Natural killer cell treated with Interleukin-12 subunit alpha and Interleukin-12 subunit beta and Interleukin-15 and Interleukin-18, amount 100 ng/mL, for 72 hours (primary cell): ENCODE measurements at regions not wholly inside any gene's neighbourhood (a gene's known extent, or its start where the extent isn't known, plus 50 kb on each side); places are given as distances from the start of the nearest gene placed in this dataset.
"Not testable (repeated sequence)": the region's sequence is repeated elsewhere in the genome, so short reads cannot be mapped to it uniquely, and the experiment has no call there.

Experiments used
- ATAC-seq, 2 donors: fragments of 150-1000 bp; cut with Tn5 transposase in 1 of 2; sonication (Bioruptor Pico), chemical (Tn5 transposase) in 1 of 2; 2 replicates each; pipeline ENCODE4 v1.10.0; 2021
- DNase-seq: peaks from one replicate; pipeline ENCODE4 v3.0.0; 2022; ENCODE audit warnings: low spot score
- H3K27ac Mint-ChIP-seq, 2 donors: 1 replicate in 1 of 2; 2 replicates in 1 of 2; pipeline ENCODE4 v1.8.0; 2022; ENCODE audit warnings: mixed read lengths in 2 of 2, mild to moderate bottlenecking in 1 of 2, moderate library complexity in 1 of 2
- H3K27me3 Mint-ChIP-seq, 2 donors: 1 replicate in 1 of 2; 2 replicates in 1 of 2; pipeline ENCODE4 v1.8.0; 2022; ENCODE audit warnings: mixed read lengths in 2 of 2
- H3K36me3 Mint-ChIP-seq: one replicate; pipeline ENCODE4 v1.8.0; 2022; ENCODE audit warnings: mixed read lengths
- H3K4me1 Mint-ChIP-seq, 2 donors: 1 replicate in 1 of 2; 2 replicates in 1 of 2; pipeline ENCODE4 v1.8.0; 2022; ENCODE audit warnings: low read depth in 2 of 2, mixed read lengths in 2 of 2, mild to moderate bottlenecking in 1 of 2
- H3K4me3 Mint-ChIP-seq: one replicate; pipeline ENCODE4 v1.8.0; 2022; ENCODE audit warnings: mixed read lengths
- H3K9me3 Mint-ChIP-seq: 2 replicates; pipeline ENCODE4 v1.8.0; 2022; ENCODE audit warnings: mixed read lengths

DNA sequence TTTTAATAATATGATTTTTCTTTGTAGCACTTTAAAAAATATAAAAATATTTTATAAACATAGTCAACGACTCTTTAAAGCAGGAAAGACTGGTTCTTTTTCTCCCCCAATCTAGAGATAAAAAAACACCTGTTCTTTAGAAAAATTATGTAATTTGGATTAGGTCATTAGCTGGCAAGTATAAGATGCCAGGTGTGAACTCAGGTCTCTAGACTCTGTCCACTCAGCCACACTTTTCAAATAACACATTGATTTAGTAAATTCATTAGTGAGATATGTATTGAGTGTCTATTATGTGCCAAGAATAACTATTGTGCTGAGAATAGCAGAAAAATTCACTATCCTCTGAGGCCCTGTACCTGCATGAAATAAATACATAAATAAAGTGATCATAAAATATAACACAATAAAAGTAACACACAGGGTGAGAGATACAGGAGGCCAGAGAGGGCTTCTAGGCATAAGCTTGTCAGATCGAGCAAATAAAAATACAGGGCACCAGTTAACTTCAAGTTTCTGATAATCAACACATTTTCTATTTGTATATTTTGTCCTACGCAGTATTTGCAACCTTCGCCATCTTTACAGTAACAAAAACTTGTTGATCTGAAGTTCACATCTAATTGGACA lies 867.1 kb upstream of the GBE1 start:
- no peak overlapping the region for H3K27ac Mint-ChIP-seq

DNA sequence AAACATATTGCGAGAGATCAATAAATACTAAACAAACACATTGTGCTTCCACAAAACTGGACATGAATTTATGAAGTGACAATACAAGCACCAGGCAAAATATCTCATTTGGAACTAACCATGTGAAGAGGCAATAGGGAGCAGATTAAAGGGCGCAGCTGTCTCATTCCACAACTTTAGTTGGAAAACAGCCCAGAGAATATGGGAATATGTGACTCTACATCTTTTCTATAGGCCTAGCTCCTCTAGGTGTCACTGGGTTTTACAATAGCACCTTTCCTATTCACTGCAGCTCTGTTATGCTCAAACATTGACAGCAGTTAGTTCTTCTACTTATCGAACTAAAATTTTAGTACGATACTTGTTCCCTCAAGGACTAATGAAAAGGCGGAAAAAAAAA lies 866.3 kb upstream of the GBE1 start:
- H3K36me3 Mint-ChIP-seq: peaks cover 5% of the 10 kb centered on the region
- DNase-seq (no peak), ATAC-seq (no peak)
- peaks cover 18% of the 10 kb centered on the region for H3K9me3 Mint-ChIP-seq
- H3K27me3 Mint-ChIP-seq: no peaks in the 10 kb centered on the region
- no peak overlapping the region for H3K27ac Mint-ChIP-seq
- no peak overlapping the region for H3K4me3 Mint-ChIP-seq
- no peaks in the 10 kb centered on the region for H3K4me1 Mint-ChIP-seq

More for the DNA sequence above, 867.1 kb upstream of the GBE1 start:
- H3K4me1 Mint-ChIP-seq: no peaks in the 10 kb centered on the region
- no peak overlapping the region for H3K4me3 Mint-ChIP-seq
- H3K9me3 Mint-ChIP-seq: peaks cover 15% of the 10 kb centered on the region
- peaks cover 5% of the 10 kb centered on the region for H3K36me3 Mint-ChIP-seq
- no peak for DNase-seq
- no peak for ATAC-seq
- no peaks in the 10 kb centered on the region for H3K27me3 Mint-ChIP-seq

DNA sequence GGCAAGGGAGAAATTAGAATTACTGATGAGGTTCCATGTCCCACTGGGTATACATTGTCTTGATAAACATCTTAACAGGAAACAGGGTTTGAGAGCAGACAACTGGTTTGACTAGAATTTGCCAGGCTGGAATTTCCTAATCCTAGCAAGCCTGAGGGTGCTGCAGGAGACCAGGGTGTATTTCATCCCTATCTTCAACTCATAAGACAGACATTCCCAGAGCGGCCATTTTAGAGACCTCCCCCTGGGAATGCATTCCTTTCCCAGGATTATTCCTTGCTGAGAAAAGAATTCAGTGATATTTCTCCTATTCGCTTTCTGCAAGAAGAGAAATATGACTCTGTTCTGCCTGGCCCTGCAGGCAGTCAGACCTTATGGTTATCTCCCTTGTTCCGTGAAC lies 859.3 kb upstream of the GBE1 start:
- not testable (repeated sequence) for H3K4me3 Mint-ChIP-seq, H3K27ac Mint-ChIP-seq, H3K4me1 Mint-ChIP-seq, DNase-seq, ATAC-seq, H3K27me3 Mint-ChIP-seq
- peaks cover 11% of the 10 kb centered on the region for H3K36me3 Mint-ChIP-seq
- peaks cover 12% of the 10 kb centered on the region for H3K9me3 Mint-ChIP-seq

DNA sequence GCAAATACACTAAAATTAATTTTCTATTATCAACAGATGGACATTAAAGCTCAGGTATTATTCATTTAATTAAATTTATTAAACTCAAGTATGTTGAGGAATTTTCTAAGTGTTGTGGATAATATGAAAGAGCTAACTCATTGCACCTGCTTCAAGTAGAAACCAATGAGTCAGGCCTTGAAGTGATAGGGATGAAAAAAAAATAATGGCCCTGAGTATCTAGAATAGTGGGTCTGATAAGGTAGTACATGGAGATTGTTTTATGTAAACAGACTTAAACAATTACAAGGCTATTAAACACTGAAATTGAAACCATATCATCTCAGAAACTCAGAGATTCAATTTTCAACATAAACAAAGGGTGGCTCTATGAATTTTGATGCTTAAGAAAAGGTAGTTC lies 857.1 kb upstream of the GBE1 start:
- Mint-ChIP-seq H3K9me3 (peaks cover 20% of the 10 kb centered on the region), H3K27me3 (no peaks in the 10 kb centered on the region), H3K36me3 (peaks cover 11% of the 10 kb centered on the region), H3K4me3 (no peak overlapping the region), H3K4me1 (no peaks in the 10 kb centered on the region), H3K27ac (no peak overlapping the region)
- DNase-seq (no peak), ATAC-seq (no peak)

DNA sequence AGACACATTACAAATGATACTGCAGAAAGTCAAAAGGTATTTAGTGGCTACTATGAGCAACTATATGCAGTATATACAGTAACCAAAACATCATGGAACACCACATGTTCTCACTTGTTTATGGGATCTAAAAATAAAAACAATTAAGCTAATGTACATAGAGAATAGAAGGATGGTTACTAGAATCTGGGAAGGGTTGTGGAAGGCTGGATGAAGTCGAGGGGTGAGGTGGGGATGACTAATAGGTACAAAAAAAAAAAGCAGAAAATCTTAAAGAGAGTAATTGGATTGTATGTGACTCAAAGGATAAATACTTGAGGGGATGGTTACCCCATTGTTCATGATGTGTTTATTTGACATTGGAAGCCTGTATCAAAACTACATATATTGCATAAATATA lies 848.8 kb upstream of the GBE1 start:
- peaks cover 29% of the 10 kb centered on the region for H3K9me3 Mint-ChIP-seq
- no peaks in the 10 kb centered on the region for H3K4me1 Mint-ChIP-seq
- H3K27me3 Mint-ChIP-seq: no peaks in the 10 kb centered on the region
- no peak for ATAC-seq
- DNase-seq: no peak
- no peak overlapping the region for H3K4me3 Mint-ChIP-seq
- no peak overlapping the region for H3K27ac Mint-ChIP-seq
- H3K36me3 Mint-ChIP-seq: no peaks in the 10 kb centered on the region

DNA sequence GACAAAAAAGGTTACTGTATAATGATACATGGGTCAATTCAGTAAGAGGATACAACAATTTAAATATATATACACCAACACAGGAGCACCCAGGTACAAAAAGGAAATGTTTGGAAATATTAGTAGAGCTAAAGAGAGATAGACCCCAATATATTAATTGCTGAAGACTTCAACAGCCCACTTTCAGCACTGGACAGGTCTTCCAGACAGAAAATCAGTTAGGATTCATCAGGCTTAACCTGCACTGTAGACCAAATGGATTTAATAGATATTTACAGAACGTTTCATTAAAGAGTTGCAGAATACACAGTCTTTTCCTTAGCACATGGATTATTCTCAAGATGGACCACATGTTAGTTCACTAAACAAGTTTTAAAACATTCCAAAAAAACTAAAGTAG lies 845.9 kb upstream of the GBE1 start:
- H3K9me3 Mint-ChIP-seq: peaks cover 21% of the 10 kb centered on the region
- H3K27me3 Mint-ChIP-seq: no peaks in the 10 kb centered on the region
- ATAC-seq (no peak), DNase-seq (no peak)
- H3K36me3 Mint-ChIP-seq: peaks cover 2% of the 10 kb centered on the region
- H3K27ac Mint-ChIP-seq: no peak overlapping the region
- H3K4me3 Mint-ChIP-seq: no peak overlapping the region
- H3K4me1 Mint-ChIP-seq: no peaks in the 10 kb centered on the region

DNA sequence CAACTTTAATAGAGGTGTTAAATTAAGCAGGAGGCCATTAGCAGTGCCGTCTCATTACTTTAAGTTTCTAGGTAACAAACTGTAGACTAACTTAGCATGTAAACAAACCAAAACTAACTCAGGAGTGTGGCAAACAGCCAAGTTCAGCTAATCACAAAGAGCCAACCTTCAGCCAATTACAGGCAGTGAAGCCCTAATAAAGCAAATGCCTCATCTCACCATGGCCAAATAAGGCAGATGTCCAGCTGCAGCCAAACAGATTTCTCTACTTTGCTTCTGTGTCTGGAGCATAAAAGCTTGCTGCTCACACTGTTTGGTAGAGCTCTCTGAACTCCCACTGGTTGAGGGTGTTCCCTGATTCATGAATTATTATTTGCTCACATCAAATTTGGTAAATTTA lies 835.4 kb upstream of the GBE1 start:
- no peak for ATAC-seq
- Mint-ChIP-seq H3K36me3 (peaks cover 10% of the 10 kb centered on the region), H3K9me3 (peaks cover 17% of the 10 kb centered on the region), H3K27me3 (no peaks in the 10 kb centered on the region), H3K27ac (no peak overlapping the region), H3K4me3 (no peak overlapping the region), H3K4me1 (no peaks in the 10 kb centered on the region)
- no peak for DNase-seq

DNA sequence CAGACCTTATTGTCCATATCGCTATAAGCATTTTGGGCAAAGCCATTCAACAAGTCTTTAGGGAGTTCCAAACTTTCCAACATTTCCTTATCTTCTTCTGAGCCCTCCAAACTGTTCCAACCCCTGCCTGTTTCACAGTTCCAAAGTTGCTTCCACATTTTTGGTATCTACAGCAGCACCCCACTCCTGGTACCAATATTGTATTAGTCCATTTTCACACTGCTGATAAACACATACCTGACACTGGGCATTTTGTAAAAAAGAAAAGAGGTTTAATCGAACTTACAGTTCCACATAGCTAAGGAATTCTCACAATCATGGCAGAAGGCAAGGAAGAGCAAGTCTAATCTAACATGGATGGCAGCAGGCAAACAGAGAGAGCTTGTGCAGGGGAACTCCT lies 834.1 kb upstream of the GBE1 start:
- no peak for DNase-seq
- H3K9me3 Mint-ChIP-seq: peaks cover 20% of the 10 kb centered on the region
- no peak overlapping the region for H3K27ac Mint-ChIP-seq
- ATAC-seq: no peak
- peaks cover 10% of the 10 kb centered on the region for H3K36me3 Mint-ChIP-seq
- no peak overlapping the region for H3K4me3 Mint-ChIP-seq
- no peaks in the 10 kb centered on the region for H3K27me3 Mint-ChIP-seq
- H3K4me1 Mint-ChIP-seq: no peaks in the 10 kb centered on the region

DNA sequence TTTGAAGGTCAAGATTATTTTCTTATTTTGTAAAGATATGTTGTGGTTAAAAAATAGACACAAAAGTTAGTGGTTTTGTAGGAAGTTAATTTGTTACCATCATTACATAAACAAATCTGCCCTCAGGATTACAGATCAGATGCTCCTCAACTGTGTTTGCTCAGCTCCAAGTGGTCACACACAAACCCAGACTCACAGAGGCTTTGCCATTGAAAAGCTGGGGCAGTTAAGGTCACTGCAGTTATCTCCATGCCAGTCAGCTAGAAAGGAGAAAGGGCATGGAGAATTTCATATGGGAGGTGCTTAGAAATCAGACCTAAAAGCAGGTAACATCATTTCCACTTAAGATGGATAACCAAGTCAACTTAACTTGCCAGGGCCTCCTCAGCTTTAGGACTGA lies 825.7 kb upstream of the GBE1 start:
- DNase-seq: no peak
- ATAC-seq: no peak
- H3K36me3 Mint-ChIP-seq: no peaks in the 10 kb centered on the region
- no peaks in the 10 kb centered on the region for H3K4me1 Mint-ChIP-seq
- H3K9me3 Mint-ChIP-seq: peaks cover 7% of the 10 kb centered on the region
- H3K27me3 Mint-ChIP-seq: no peaks in the 10 kb centered on the region
- H3K4me3 Mint-ChIP-seq: no peak overlapping the region
- no peak overlapping the region for H3K27ac Mint-ChIP-seq

DNA sequence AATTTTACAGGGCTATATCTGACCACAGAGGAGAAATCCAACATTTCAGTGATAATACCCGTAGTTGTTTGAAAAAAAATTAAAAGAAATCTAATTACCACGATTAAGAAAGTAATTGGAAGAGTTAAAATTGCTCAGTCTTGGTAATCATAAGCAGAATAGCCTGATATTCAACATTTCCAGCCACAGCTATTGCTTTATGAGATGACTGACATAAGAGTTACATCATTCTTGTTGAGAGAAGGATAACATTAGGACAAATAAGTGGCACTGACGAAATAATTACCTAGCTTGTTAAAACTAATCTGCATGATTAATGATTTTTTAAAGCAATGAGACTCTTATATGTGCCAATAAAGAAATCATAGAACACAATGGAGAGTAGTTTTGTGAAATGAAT lies 825.0 kb upstream of the GBE1 start:
- no peak for DNase-seq
- Mint-ChIP-seq H3K4me1 (no peaks in the 10 kb centered on the region), H3K27ac (no peak overlapping the region), H3K4me3 (no peak overlapping the region), H3K9me3 (no peaks in the 10 kb centered on the region), H3K27me3 (no peaks in the 10 kb centered on the region), H3K36me3 (no peaks in the 10 kb centered on the region)
- ATAC-seq: no peak

DNA sequence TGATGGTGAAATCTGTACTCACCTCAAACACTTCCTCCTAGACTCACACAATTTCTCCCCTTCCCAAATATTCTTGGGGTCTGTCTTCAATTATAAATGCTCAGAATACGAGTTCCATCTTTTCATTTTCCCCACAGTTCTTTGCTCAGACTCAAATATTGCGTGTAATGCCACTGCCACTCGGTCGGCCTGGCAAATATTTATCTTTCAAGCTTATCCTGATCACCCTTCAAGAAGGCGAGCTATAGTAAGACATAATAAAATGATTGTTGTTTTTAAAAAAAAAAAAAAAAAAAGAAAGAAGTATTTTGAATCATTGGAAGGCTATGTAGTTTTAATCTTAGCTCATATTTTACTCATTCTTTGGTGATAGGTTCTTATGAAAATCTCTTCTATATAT lies 824.6 kb upstream of the GBE1 start:
- ATAC-seq, H3K27ac Mint-ChIP-seq, H3K4me1 Mint-ChIP-seq, DNase-seq, H3K27me3 Mint-ChIP-seq, H3K36me3 Mint-ChIP-seq, H3K4me3 Mint-ChIP-seq, H3K9me3 Mint-ChIP-seq: not testable (repeated sequence)

DNA sequence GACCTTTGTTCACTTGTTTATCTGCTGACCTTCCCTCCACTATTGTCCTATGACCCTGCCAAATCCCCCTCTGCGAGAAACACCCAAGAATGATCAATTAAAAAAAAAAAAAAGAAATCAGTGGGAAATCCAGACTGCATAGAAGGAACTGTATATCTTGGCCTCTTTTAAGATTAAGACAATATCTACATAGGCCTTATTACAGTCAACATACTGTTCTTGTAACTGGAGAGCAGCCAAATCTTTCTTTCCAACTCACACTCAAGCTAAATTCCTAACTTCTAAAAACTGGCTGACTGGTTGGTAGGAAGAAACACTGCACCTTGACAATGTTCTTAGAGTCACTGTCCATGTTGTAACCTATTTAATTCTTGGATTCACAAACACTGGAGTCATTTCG lies 824.1 kb upstream of the GBE1 start:
- H3K4me3 Mint-ChIP-seq, DNase-seq, H3K9me3 Mint-ChIP-seq, H3K27ac Mint-ChIP-seq, H3K4me1 Mint-ChIP-seq, H3K36me3 Mint-ChIP-seq, ATAC-seq, H3K27me3 Mint-ChIP-seq: not testable (repeated sequence)

DNA sequence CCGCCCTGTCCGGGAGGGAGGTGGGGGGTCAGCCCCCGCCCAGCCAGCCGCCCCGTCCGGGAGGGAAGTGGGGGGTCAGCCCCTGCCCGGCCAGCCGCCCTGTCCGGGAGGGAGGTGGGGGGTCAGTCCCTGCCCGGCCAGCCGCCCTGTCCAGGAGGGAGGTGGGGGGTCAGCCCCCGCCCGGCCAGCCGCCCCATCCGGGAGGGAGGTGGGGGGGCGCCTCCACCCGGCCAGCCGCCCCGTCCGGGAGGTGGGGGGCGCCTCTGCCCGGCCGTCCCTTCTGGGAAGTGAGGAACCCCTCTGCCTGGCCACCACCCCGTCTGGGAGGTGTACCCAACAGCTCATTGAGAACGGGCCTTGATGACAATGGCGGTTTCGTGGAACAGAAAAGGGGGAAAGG lies 823.4 kb upstream of the GBE1 start:
- not testable (repeated sequence) for DNase-seq

DNA sequence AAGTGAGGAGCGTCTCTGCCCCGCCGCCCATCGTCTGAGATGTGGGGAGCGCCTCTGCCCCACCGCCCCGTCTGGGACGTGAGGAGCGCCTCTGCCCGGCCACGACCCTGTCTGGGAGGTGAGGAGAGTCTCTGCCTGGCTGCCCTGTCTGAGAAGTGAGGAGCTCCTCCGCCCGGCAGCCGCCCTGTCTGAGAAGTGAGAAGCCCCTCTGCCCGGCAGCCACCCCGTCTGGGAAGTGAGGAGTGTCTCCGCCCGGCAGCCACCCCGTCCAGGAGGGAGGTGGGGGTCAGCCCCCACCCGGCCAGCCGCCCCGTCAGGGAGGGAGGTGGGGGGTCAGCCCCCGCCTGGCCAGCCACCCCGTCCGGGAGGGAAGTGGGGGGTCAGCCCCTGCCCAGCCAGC lies 823.0 kb upstream of the GBE1 start:
- H3K4me3 Mint-ChIP-seq, ATAC-seq, DNase-seq, H3K4me1 Mint-ChIP-seq, H3K9me3 Mint-ChIP-seq, H3K36me3 Mint-ChIP-seq, H3K27ac Mint-ChIP-seq, H3K27me3 Mint-ChIP-seq: not testable (repeated sequence)

More for the DNA sequence above, 823.4 kb upstream of the GBE1 start:
- not testable (repeated sequence) for H3K27ac Mint-ChIP-seq, H3K27me3 Mint-ChIP-seq, H3K36me3 Mint-ChIP-seq, ATAC-seq, H3K9me3 Mint-ChIP-seq, H3K4me3 Mint-ChIP-seq, H3K4me1 Mint-ChIP-seq

DNA sequence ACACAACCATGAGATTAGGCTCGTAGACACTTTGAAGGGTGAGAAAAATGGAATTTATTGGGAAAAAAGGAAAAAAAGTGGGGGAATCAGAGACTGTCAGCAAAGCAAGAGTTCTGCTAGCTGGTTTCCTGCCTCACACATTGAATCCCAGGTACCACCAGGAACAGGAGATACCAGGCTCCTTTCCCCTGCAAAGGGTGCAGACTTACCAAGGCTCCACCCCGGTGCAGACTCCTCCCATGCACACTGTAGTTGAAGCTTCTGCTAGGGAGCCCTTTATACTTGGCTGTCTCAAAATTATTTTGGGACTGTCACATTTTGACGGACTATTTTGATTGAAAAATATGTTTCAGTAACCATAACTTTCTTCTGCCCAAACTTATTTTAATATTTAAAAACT lies 819.9 kb upstream of the GBE1 start:
- H3K27me3 Mint-ChIP-seq: no peaks in the 10 kb centered on the region
- no peaks in the 10 kb centered on the region for H3K36me3 Mint-ChIP-seq
- no peak for ATAC-seq
- no peaks in the 10 kb centered on the region for H3K4me1 Mint-ChIP-seq
- no peak overlapping the region for H3K27ac Mint-ChIP-seq
- H3K4me3 Mint-ChIP-seq: no peak overlapping the region
- peaks cover 4% of the 10 kb centered on the region for H3K9me3 Mint-ChIP-seq
- no peak for DNase-seq
